DOHH2 (cell line): ENCODE measurements at regions not wholly inside any gene's neighbourhood (a gene's known extent, or its start where the extent isn't known, plus 50 kb on each side); places are given as distances from the start of the nearest gene placed in this dataset.

Experiments
- H3F3A ChIP-seq: fragments of 200-600 bp; sonication (generic), shearing (Covaris generic); 2 replicates; pipeline ENCODE4 v1.6.0; 2016; ENCODE audit warnings: antibody characterized with exemption, mild to moderate bottlenecking; ENCODE audit not compliant: control insufficient read depth, insufficient read depth
- H3K27ac ChIP-seq: fragments of 200-600 bp; sonication (generic); 2 replicates; pipeline ENCODE4 v1.5.1; 2014; ENCODE audit warnings: low read depth, mild to moderate bottlenecking, low read length, moderate library complexity
- H3K27me3 ChIP-seq: fragments of 200-600 bp; sonication (generic); 2 replicates; pipeline ENCODE4 v1.6.1; 2014; ENCODE audit warnings: mild to moderate bottlenecking, low read length, mixed read lengths; ENCODE audit not compliant: control insufficient read depth
- H3K36me3 ChIP-seq: fragments of 200-600 bp; sonication (generic); 2 replicates; pipeline ENCODE4 v1.6.1; 2014; ENCODE audit warnings: mild to moderate bottlenecking, low read length, moderate library complexity, mixed read lengths; ENCODE audit not compliant: control insufficient read depth
- H3K4me1 ChIP-seq: fragments of 200-600 bp; sonication (generic); 2 replicates; pipeline ENCODE4 v1.6.1; 2014; ENCODE audit warnings: mild to moderate bottlenecking, low read length, mixed read lengths; ENCODE audit not compliant: control insufficient read depth
- H3K4me2 ChIP-seq: fragments of 200-600 bp; sonication (generic); 2 replicates; pipeline ENCODE4 v1.6.0; 2014; ENCODE audit warnings: mild to moderate bottlenecking, low read length, moderate library complexity
- H3K4me3 ChIP-seq: fragments of 200-600 bp; sonication (generic); 2 replicates; pipeline ENCODE4 v1.5.1; 2014; ENCODE audit warnings: mild to moderate bottlenecking, low read length, mixed read lengths
- H3K79me2 ChIP-seq: fragments of 200-600 bp; sonication (generic); 2 replicates; pipeline ENCODE4 v1.6.1; 2014; ENCODE audit warnings: mild to moderate bottlenecking, low read length, mixed read lengths; ENCODE audit not compliant: control insufficient read depth
- H3K9me2 ChIP-seq: fragments of 200-600 bp; sonication (generic); replicated peaks from 2 replicates; pipeline ENCODE4 v1.6.1; 2014; ENCODE audit warnings: mild to moderate bottlenecking, low read length, mixed read lengths; ENCODE audit not compliant: control insufficient read depth
- H3K9me3 ChIP-seq: fragments of 200-600 bp; sonication (generic); 2 replicates; pipeline ENCODE4 v1.6.1; 2014; ENCODE audit warnings: antibody characterized with exemption, low read length, mixed read lengths; ENCODE audit not compliant: control insufficient read depth, insufficient read depth
- H4K20me1 ChIP-seq: fragments of 200-600 bp; sonication (generic); 2 replicates; pipeline ENCODE4 v1.6.0; 2014; ENCODE audit warnings: low read depth, mild to moderate bottlenecking, antibody characterized with exemption, low read length, moderate library complexity; ENCODE audit not compliant: control insufficient read depth, insufficient read depth
- EZH2phosphoT487 ChIP-seq: fragments of 200-600 bp; sonication (generic); IDR thresholded peaks from 2 replicates; pipeline ENCODE4 v1.6.1; 2017; ENCODE audit warnings: borderline replicate concordance, mild to moderate bottlenecking, antibody characterized with exemption, low read length, moderate library complexity, mixed read lengths
- TF ChIP-seq, protein P1 (sequence below): fragments of 200-600 bp; sonication (generic); IDR thresholded peaks from one replicate; pipeline ENCODE4 v1.5.1; 2014; ENCODE audit warnings: antibody characterized with exemption, mild to moderate bottlenecking, low read depth, low read length; ENCODE audit not compliant: poor library complexity, severe bottlenecking

DNA sequence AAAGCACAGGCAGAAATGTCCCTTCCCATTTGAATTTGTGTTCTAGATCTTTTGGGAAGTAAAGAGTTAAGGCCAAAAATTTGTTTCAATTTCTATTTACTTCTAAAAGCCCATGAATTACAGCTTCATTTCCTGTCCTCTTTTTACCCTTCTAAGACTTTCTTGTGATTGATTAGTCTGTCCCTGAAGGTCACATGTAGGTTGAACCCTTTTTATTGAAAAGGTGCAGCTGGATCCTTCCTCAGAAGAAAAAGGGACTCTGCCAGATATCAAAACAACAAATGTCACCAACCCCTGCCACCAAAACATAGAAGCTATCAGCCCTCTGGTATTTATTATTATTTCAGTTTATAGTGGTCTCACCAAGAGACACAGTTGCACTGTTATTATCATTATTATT, 424.9 kb upstream of the DPP6 start:
- H4K20me1 ChIP-seq: no peaks in the 10 kb centered on the region
- H3K4me1 ChIP-seq: no peaks in the 10 kb centered on the region
- H3K4me3 ChIP-seq: no peak overlapping the region
- H3K36me3 ChIP-seq: no peaks in the 10 kb centered on the region
- TF ChIP-seq EZH2phosphoT487: no peak
- TF ChIP-seq, protein P1, sequence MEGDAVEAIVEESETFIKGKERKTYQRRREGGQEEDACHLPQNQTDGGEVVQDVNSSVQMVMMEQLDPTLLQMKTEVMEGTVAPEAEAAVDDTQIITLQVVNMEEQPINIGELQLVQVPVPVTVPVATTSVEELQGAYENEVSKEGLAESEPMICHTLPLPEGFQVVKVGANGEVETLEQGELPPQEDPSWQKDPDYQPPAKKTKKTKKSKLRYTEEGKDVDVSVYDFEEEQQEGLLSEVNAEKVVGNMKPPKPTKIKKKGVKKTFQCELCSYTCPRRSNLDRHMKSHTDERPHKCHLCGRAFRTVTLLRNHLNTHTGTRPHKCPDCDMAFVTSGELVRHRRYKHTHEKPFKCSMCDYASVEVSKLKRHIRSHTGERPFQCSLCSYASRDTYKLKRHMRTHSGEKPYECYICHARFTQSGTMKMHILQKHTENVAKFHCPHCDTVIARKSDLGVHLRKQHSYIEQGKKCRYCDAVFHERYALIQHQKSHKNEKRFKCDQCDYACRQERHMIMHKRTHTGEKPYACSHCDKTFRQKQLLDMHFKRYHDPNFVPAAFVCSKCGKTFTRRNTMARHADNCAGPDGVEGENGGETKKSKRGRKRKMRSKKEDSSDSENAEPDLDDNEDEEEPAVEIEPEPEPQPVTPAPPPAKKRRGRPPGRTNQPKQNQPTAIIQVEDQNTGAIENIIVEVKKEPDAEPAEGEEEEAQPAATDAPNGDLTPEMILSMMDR: no peak
- H3K4me2 ChIP-seq: no peak overlapping the region
- H3K79me2 ChIP-seq: no peaks in the 10 kb centered on the region
- H3K27me3 ChIP-seq: no peaks in the 10 kb centered on the region
- no peaks in the 10 kb centered on the region for H3F3A ChIP-seq
- H3K9me3 ChIP-seq: no peaks in the 10 kb centered on the region
- no peak overlapping the region for H3K27ac ChIP-seq
- no peaks in the 10 kb centered on the region for H3K9me2 ChIP-seq

DNA sequence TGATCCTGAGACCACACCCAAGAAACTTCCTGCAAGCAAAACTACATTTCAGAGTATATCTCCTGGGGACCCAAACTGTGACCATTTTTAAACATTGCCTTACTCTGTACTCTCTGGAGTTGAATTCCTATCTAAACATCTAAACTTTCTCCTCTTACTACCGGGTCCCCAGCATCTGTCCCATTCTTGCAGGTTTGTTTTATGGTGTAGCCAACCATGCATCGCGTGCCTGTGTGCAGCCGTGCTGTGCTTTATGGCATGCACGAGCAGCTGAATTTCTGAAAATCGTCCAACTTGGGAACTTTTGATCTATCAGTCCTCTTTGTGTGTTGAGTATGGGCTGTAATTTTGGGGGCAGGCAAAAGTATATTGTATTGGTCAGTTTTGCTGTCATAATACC, 423.8 kb upstream of the DPP6 start:
- H3K36me3 ChIP-seq: no peaks in the 10 kb centered on the region
- H3K4me1 ChIP-seq: no peaks in the 10 kb centered on the region
- H3F3A ChIP-seq: no peaks in the 10 kb centered on the region
- H3K27me3 ChIP-seq: no peaks in the 10 kb centered on the region
- no peak overlapping the region for H3K27ac ChIP-seq
- no peaks in the 10 kb centered on the region for H3K79me2 ChIP-seq
- H4K20me1 ChIP-seq: no peaks in the 10 kb centered on the region
- no peaks in the 10 kb centered on the region for H3K9me2 ChIP-seq
- H3K4me3 ChIP-seq: no peak overlapping the region
- H3K9me3 ChIP-seq: no peaks in the 10 kb centered on the region
- TF ChIP-seq, protein P1: no peak
- TF ChIP-seq EZH2phosphoT487: no peak
- H3K4me2 ChIP-seq: no peak overlapping the region

DNA sequence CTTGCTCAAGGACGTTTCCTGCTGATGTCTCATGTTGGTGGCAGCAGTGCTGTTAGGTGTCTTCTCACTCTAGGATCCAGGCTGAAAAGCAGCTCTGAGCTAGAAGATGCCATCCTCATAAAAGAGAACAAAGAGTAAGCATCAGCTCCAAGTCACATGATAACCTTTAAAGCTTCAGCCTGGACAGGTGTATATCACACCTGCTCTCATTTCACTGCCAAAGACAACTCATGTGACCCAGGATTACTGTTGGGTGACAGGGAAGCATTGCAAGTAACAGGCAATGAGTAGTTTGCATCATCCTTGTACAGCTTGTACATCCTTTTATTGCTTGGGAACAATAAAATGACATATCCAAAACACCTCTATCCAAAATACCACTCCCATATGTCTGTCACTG, 423.4 kb upstream of the DPP6 start:
- H3K9me2 ChIP-seq: no peaks in the 10 kb centered on the region
- no peaks in the 10 kb centered on the region for H3K79me2 ChIP-seq
- no peaks in the 10 kb centered on the region for H3F3A ChIP-seq
- no peak overlapping the region for H3K4me3 ChIP-seq
- no peaks in the 10 kb centered on the region for H3K4me1 ChIP-seq
- H3K27me3 ChIP-seq: no peaks in the 10 kb centered on the region
- H3K36me3 ChIP-seq: no peaks in the 10 kb centered on the region
- TF ChIP-seq EZH2phosphoT487: no peak
- TF ChIP-seq, protein P1: no peak
- no peak overlapping the region for H3K4me2 ChIP-seq
- no peaks in the 10 kb centered on the region for H4K20me1 ChIP-seq
- H3K9me3 ChIP-seq: no peaks in the 10 kb centered on the region
- no peak overlapping the region for H3K27ac ChIP-seq
